LNCaP clone FGC (cell line): ENCODE measurements at regions not wholly inside any gene's neighbourhood (a gene's known extent, or its start where the extent isn't known, plus 50 kb on each side); places are given as distances from the start of the nearest gene placed in this dataset.

Experiments used
- DNase-seq: peaks from one replicate; pipeline ENCODE4 v3.0.0-alpha.2; 2011; ENCODE audit warnings: low read depth
- H3K4me3 ChIP-seq: 2 replicates; pipeline ENCODE4 v1.5.1; 2011; ENCODE audit warnings: mild to moderate bottlenecking, low read depth, low read length, control low read depth
- CTCF ChIP-seq: IDR thresholded peaks from 2 replicates; pipeline ENCODE4 v1.5.1; 2012; ENCODE audit warnings: mild to moderate bottlenecking; ENCODE audit not compliant: control insufficient read depth, insufficient read depth; ENCODE audit errors: extremely low read depth

- DNase-seq, result no peak
- no peak for TF ChIP-seq CTCF
- no peak overlapping the region for H3K4me3 ChIP-seq
Measured at GRCh38 chr2:136639651-136640050, 125.7 kb upstream of the THSD7B start.

- no peak for TF ChIP-seq CTCF
- H3K4me3 ChIP-seq, result no peak overlapping the region
- DNase-seq, result no peak
Measured at GRCh38 chr2:136638193-136638592, 127.2 kb upstream of the THSD7B start.

GRCh38 chr2:136637402-136637801, 127.9 kb upstream of the THSD7B start:
- TF ChIP-seq CTCF, result no peak
- no peak overlapping the region for H3K4me3 ChIP-seq
- DNase-seq, result no peak

GRCh38 chr2:136628490-136628889, 136.9 kb upstream of the THSD7B start:
- no peak for TF ChIP-seq CTCF
- H3K4me3 ChIP-seq, result no peak overlapping the region
- DNase-seq, result no peak

- no peak for TF ChIP-seq CTCF
- no peak overlapping the region for H3K4me3 ChIP-seq
- DNase-seq, result no peak
Measured at GRCh38 chr2:136613096-136613495, 152.2 kb upstream of the THSD7B start.

- no peak overlapping the region for H3K4me3 ChIP-seq
- TF ChIP-seq CTCF, result no peak
- no peak for DNase-seq
Measured at GRCh38 chr2:136612079-136612478, 153.3 kb upstream of the THSD7B start.

GRCh38 chr2:136611451-136611850, 153.9 kb upstream of the THSD7B start:
- DNase-seq, result no peak
- no peak for TF ChIP-seq CTCF
- H3K4me3 ChIP-seq, result no peak overlapping the region
